Upper lobe of left lung (tissue), 4 donors: ENCODE measurements at regions not wholly inside any gene's neighbourhood (a gene's known extent, or its start where the extent isn't known, plus 50 kb on each side); places are given as distances from the start of the nearest gene placed in this dataset.
"Not testable (repeated sequence)": the region's sequence is repeated elsewhere in the genome, so short reads cannot be mapped to it uniquely, and the experiment has no call there.

Experiments
- CTCF ChIP-seq, 6 experiments: fragments of 450-650 bp in 4 of 6; fragments of 200-600 bp in 2 of 6; sonication (generic) in 2 of 6; IDR thresholded peaks; one replicate each; pipeline ENCODE4 v1.5.1; 2016 to 2019; ENCODE audit warnings: antibody characterized with exemption in 6 of 6
- POLR2AphosphoS5 ChIP-seq, 2 donors: sonication (generic); formaldehyde crosslinking; IDR thresholded peaks; one replicate each; pipeline ENCODE4 v1.5.1; 2017; ENCODE audit warnings: antibody characterized with exemption in 2 of 2

- not testable (repeated sequence) for TF ChIP-seq CTCF, POLR2AphosphoS5 (IDR thresholded peaks at IDR 0.05)
Measured at GRCh38 chr21:6120863-6121262, 4400.5 kb upstream of the TPTE start.
